ENCODE measurements at regions not wholly inside any gene's neighbourhood (a gene's known extent, or its start where the extent isn't known, plus 50 kb on each side); places are given as distances from the start of the nearest gene placed in this dataset.

DNA sequence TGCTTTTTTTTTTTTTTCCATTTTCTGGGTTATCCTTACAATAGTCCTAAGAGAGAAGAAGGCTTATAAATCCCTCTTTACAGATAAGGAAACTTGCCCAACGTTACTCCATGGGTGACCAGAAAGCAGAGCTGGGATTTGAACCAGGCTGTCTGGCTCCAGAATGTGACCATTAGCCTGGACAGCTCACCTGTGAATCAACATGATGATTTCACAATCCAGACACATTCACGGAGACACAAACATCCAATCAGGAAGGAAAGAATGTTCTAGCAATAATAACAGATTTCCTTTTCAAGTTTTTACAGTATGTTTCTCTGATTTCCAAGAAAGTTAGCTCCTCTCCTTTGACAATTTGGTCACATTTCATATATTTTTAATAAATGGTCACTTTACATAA is 118.3 kb downstream of the GALC start:
- no peak overlapping the region for H3K4me3 ChIP-seq (ENCODE audit: low read length)
- DNase-seq (no peak), ATAC-seq (ENCODE audit: poor library complexity) (no peak)
- no peaks in the 10 kb centered on the region for H3K9me3 ChIP-seq (ENCODE audit: control insufficient read depth in 1 of 2, insufficient read depth in 1 of 2, low read length in 2 of 2)
- no peak overlapping the region for H3K27ac ChIP-seq (ENCODE audit: low read depth in 1 of 2, low read length in 2 of 2)
- H3K4me1 ChIP-seq (ENCODE audit: insufficient read depth, low read length), result no peaks in the 10 kb centered on the region
- Mint-ChIP-seq H3K36me3 (ENCODE audit: low read depth) (no peaks in the 10 kb centered on the region), H3K4me1 (ENCODE audit: low read depth) (no peaks in the 10 kb centered on the region), H3K4me3 (no peak overlapping the region), H3K27ac (no peak overlapping the region), H3K27me3 (peaks cover 54% of the 10 kb centered on the region), H3K9me3 (peaks cover 2% of the 10 kb centered on the region)
- intact Hi-C loops (cut with DNase I, micrococcal nuclease), result no loop called here
- POLR2A ChIA-PET, result no interaction called here
- no peaks in the 10 kb centered on the region for H3K36me3 ChIP-seq (ENCODE audit: insufficient read depth, low read length)
- peaks cover 0 to 3% of the 10 kb centered on the region in 2 experiments for H3K27me3 ChIP-seq (ENCODE audit: control insufficient read depth in 1 of 2, insufficient read depth in 2 of 2, low read length in 2 of 2)
- CTCF ChIA-PET, result no interaction called here
- TF ChIP-seq, protein P1, sequence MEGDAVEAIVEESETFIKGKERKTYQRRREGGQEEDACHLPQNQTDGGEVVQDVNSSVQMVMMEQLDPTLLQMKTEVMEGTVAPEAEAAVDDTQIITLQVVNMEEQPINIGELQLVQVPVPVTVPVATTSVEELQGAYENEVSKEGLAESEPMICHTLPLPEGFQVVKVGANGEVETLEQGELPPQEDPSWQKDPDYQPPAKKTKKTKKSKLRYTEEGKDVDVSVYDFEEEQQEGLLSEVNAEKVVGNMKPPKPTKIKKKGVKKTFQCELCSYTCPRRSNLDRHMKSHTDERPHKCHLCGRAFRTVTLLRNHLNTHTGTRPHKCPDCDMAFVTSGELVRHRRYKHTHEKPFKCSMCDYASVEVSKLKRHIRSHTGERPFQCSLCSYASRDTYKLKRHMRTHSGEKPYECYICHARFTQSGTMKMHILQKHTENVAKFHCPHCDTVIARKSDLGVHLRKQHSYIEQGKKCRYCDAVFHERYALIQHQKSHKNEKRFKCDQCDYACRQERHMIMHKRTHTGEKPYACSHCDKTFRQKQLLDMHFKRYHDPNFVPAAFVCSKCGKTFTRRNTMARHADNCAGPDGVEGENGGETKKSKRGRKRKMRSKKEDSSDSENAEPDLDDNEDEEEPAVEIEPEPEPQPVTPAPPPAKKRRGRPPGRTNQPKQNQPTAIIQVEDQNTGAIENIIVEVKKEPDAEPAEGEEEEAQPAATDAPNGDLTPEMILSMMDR (IDR thresholded peaks at IDR 0.05), result no peak

DNA sequence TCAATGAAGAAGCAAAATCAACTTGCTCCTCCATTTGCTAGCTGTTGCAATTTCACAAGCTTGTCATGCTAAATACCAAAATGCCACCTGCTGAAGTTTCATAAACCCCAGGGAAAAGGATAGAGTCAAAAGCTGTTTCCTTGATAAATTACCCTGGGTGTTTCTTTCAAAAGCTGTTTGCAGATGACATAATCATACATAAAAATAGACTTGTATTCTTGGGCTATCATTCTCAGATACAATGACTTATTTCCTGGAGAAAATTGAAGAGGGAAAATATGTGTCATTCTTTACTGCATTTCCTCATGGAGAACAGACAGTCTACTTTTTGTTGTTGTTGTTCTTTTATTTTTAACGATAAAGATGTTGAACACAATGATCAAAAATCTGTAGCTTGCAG is 119.2 kb downstream of the GALC start:
- Histone ChIP-seq H3K4me3 (ENCODE audit: low read length) (no peak overlapping the region), H3K27me3 (ENCODE audit: control insufficient read depth in 1 of 2, insufficient read depth in 2 of 2, low read length in 2 of 2) (peaks cover 0 to 3% of the 10 kb centered on the region in 2 experiments), H3K36me3 (ENCODE audit: insufficient read depth, low read length) (no peaks in the 10 kb centered on the region), H3K27ac (ENCODE audit: low read depth in 1 of 2, low read length in 2 of 2) (no peak overlapping the region), H3K9me3 (ENCODE audit: control insufficient read depth in 1 of 2, insufficient read depth in 1 of 2, low read length in 2 of 2) (no peaks in the 10 kb centered on the region), H3K4me1 (ENCODE audit: insufficient read depth, low read length) (no peaks in the 10 kb centered on the region)
- POLR2A ChIA-PET, result no interaction called here
- H3K27me3 Mint-ChIP-seq, result peaks cover 53% of the 10 kb centered on the region
- no peak overlapping the region for H3K4me3 Mint-ChIP-seq
- TF ChIP-seq, protein P1 (IDR thresholded peaks at IDR 0.05), result no peak
- ATAC-seq (ENCODE audit: poor library complexity) (no peak), DNase-seq (no peak)
- H3K27ac Mint-ChIP-seq, result no peak overlapping the region
- CTCF ChIA-PET, result no interaction called here
- H3K4me1 Mint-ChIP-seq (ENCODE audit: low read depth), result no peaks in the 10 kb centered on the region
- intact Hi-C loops (cut with DNase I, micrococcal nuclease), result no loop called here
- H3K36me3 Mint-ChIP-seq (ENCODE audit: low read depth), result no peaks in the 10 kb centered on the region
- peaks cover 2% of the 10 kb centered on the region for H3K9me3 Mint-ChIP-seq

DNA sequence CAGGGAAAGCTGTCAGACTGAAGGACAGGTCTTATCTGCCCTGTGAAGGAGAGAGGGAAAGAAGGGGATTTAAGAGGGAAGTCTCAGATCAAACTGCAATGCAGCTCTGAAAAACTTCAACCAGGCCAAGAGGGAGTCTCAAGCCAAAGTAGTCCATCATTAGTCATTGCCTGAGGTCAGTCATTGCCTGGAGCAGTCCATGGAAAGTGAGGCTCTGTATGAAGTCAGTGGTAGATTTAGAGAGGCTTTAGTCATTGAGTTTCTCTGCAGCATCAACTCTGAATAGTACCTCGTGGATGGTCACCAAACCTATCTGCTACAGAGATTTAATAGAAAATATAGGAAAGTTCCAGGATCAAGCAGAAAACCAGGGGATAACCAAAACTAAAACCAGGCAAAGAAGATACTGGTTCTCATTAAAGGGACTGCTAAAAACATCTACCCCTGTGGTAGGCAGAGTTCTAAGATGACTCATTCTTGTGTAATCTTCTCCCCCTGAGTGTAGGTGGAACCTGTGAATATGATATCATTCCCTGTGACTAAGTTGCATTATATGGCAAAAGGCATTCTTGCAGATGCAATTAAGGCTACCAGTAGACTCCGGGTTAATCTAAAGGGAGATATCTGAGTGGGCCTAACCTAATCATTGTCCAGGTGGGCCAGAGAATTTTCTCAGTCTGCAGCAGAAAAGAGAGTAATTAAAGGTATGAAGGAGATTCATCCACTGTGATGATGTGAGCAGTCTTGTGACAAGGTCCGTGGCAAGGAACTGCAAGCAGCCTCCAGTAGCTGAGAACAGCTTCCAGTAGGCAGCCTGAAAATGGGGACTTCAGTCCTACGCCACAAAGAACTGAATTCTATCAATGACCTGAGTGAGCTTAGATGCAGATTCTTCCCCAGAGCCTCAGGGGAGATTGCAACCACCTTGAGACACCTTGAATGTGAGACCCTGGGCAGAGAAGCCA is 123.1 kb downstream of the GALC start:
- Histone ChIP-seq H3K27ac (ENCODE audit: low read depth in 1 of 2, low read length in 2 of 2) (no peak overlapping the region), H3K9me3 (ENCODE audit: control insufficient read depth in 1 of 2, insufficient read depth in 1 of 2, low read length in 2 of 2) (no peaks in the 10 kb centered on the region), H3K4me1 (ENCODE audit: insufficient read depth, low read length) (no peaks in the 10 kb centered on the region), H3K4me3 (ENCODE audit: low read length) (no peak overlapping the region), H3K36me3 (ENCODE audit: insufficient read depth, low read length) (no peaks in the 10 kb centered on the region), H3K27me3 (ENCODE audit: control insufficient read depth in 1 of 2, insufficient read depth in 2 of 2, low read length in 2 of 2) (peaks cover 0 to 3% of the 10 kb centered on the region in 2 experiments)
- peaks cover 2% of the 10 kb centered on the region for H3K9me3 Mint-ChIP-seq
- H3K27ac Mint-ChIP-seq, result no peak overlapping the region
- CTCF ChIA-PET, result no interaction called here
- TF ChIP-seq, protein P1 (IDR thresholded peaks at IDR 0.05), result no peak
- POLR2A ChIA-PET, result no interaction called here
- ATAC-seq (ENCODE audit: poor library complexity) (no peak), DNase-seq (no peak)
- no peaks in the 10 kb centered on the region for H3K36me3 Mint-ChIP-seq (ENCODE audit: low read depth)
- intact Hi-C loops (cut with DNase I, micrococcal nuclease), result no loop called here
- no peaks in the 10 kb centered on the region for H3K4me1 Mint-ChIP-seq (ENCODE audit: low read depth)
- H3K27me3 Mint-ChIP-seq, result peaks cover 52% of the 10 kb centered on the region
- H3K4me3 Mint-ChIP-seq, result no peak overlapping the region
